Esophagus muscularis mucosa (tissue), 4 donors: ENCODE measurements at regions not wholly inside any gene's neighbourhood (a gene's known extent, or its start where the extent isn't known, plus 50 kb on each side); places are given as distances from the start of the nearest gene placed in this dataset.

Experiments
- DNase-seq: peaks from one replicate; pipeline ENCODE4 v3.0.0-alpha.2; 2017; ENCODE audit errors: extremely low spot score
- H3K27ac ChIP-seq, 4 donors: fragments of 200-600 bp; sonication (generic); replicated peaks in 1 of 4; 1 replicate in 3 of 4; 2 replicates in 1 of 4; pipeline ENCODE4 v1.5.1; 2016 to 2019; ENCODE audit warnings: mild to moderate bottlenecking in 1 of 4
- H3K27me3 ChIP-seq, 4 donors: fragments of 200-600 bp; sonication (generic); one replicate each; pipeline versions ENCODE4 v1.5.1 to v1.6.0; 2016 to 2019
- H3K36me3 ChIP-seq, 4 donors: fragments of 200-600 bp; sonication (generic); one replicate each; pipeline ENCODE4 v1.5.1; 2016 to 2019
- H3K4me1 ChIP-seq, 4 donors: fragments of 200-600 bp; sonication (generic); one replicate each; pipeline ENCODE4 v1.5.1; 2016 to 2019
- H3K4me3 ChIP-seq, 4 donors: fragments of 200-600 bp; sonication (generic); 1 replicate in 2 of 4; 2 replicates in 2 of 4; pipeline ENCODE4 v1.5.1; 2016 to 2019; ENCODE audit warnings: mild to moderate bottlenecking in 4 of 4, moderate library complexity in 1 of 4
- H3K9me3 ChIP-seq, 4 donors: fragments of 200-600 bp; sonication (generic); 1 replicate in 3 of 4; 2 replicates in 1 of 4; pipeline ENCODE4 v1.5.1; 2016 to 2019
- EP300 ChIP-seq: sonication (generic); formaldehyde crosslinking; IDR thresholded peaks from one replicate; pipeline ENCODE4 v1.6.1; 2017; ENCODE audit warnings: antibody characterized with exemption
- POLR2A ChIP-seq: fragments of 450-650 bp; IDR thresholded peaks from one replicate; pipeline ENCODE4 v1.6.1; 2017; ENCODE audit warnings: antibody characterized with exemption, moderate library complexity, mild to moderate bottlenecking, low read depth
- POLR2AphosphoS5 ChIP-seq, 2 donors: sonication (generic); formaldehyde crosslinking; IDR thresholded peaks; one replicate each; pipeline ENCODE4 v1.6.1; 2017; ENCODE audit warnings: antibody characterized with exemption in 2 of 2
- WGBS: methylation state at CpG from one replicate; pipeline ENCODE4 v1.1.5; 2018; 5-methylcytosine and 5-hydroxymethylcytosine counted together
- intact Hi-C: fragments of 100-400 bp; cut with DNase I; formaldehyde crosslinking; loops from one replicate; pipeline ENCODE4 v1.15.1; 2023
- TF ChIP-seq, protein P1 (sequence below), 3 experiments: fragments of 200-600 bp in 2 of 3; fragments of 450-650 bp in 1 of 3; sonication (generic) in 2 of 3; IDR thresholded peaks; one replicate each; pipeline ENCODE4 v1.5.1; 2017 to 2019; ENCODE audit warnings: antibody characterized with exemption in 3 of 3, mild to moderate bottlenecking in 2 of 3, moderate library complexity in 1 of 3

DNA sequence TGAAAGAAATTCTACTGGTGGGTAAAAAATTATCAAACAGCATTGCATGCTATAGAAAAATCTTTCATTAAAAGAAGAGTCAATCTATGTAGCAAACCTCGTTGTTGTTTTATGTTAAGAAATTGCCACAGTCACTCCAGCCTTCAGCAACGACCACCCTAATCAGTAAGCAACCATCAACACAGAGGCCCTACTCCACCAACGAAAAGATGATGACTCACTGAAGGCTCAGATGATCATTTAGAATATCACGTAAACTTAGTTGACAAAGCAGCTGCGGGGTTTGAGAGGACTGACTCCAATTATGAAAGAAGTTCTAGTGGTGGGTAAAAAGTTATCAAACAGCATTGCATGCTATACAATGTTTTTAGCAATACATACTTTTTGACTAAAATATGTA lies 242.6 kb downstream of the DRD1 start:
- no peak for DNase-seq
- 60% methylated on average over 5 of the region's 5 CpGs for WGBS
- intact Hi-C loops: no loop called here
- Histone ChIP-seq H3K9me3 (peaks cover 0 to 9% (median 0%) of the 10 kb centered on the region in 4 donors), H3K4me1 (no peaks in the 10 kb centered on the region), H3K36me3 (no peaks in the 10 kb centered on the region), H3K27ac (no peak overlapping the region), H3K4me3 (no peak overlapping the region), H3K27me3 (peaks cover 0 to 4% (median 0%) of the 10 kb centered on the region in 4 donors)
- TF ChIP-seq EP300 (no peak), POLR2AphosphoS5 (IDR thresholded peaks at IDR 0.05) (no peak), POLR2A (no peak)
- TF ChIP-seq, protein P1, sequence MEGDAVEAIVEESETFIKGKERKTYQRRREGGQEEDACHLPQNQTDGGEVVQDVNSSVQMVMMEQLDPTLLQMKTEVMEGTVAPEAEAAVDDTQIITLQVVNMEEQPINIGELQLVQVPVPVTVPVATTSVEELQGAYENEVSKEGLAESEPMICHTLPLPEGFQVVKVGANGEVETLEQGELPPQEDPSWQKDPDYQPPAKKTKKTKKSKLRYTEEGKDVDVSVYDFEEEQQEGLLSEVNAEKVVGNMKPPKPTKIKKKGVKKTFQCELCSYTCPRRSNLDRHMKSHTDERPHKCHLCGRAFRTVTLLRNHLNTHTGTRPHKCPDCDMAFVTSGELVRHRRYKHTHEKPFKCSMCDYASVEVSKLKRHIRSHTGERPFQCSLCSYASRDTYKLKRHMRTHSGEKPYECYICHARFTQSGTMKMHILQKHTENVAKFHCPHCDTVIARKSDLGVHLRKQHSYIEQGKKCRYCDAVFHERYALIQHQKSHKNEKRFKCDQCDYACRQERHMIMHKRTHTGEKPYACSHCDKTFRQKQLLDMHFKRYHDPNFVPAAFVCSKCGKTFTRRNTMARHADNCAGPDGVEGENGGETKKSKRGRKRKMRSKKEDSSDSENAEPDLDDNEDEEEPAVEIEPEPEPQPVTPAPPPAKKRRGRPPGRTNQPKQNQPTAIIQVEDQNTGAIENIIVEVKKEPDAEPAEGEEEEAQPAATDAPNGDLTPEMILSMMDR (IDR thresholded peaks at IDR 0.05): no peak

GRCh38 chr5:175195698-175196656 lies 248.0 kb downstream of the DRD1 start:
- Histone ChIP-seq H3K9me3 (peaks cover 0 to 6% (median 2%) of the 10 kb centered on the region in 4 donors), H3K4me1 (no peaks in the 10 kb centered on the region), H3K27me3 (no peaks in the 10 kb centered on the region), H3K36me3 (no peaks in the 10 kb centered on the region), H3K27ac (no peak overlapping the region), H3K4me3 (no peak overlapping the region)
- no peak for DNase-seq
- WGBS: 33% methylated on average over 11 of the region's 11 CpGs
- TF ChIP-seq POLR2AphosphoS5 (IDR thresholded peaks at IDR 0.05): no peak
- no peak for TF ChIP-seq POLR2A
- no peak for TF ChIP-seq EP300
- intact Hi-C loops: no loop called here

- 67% methylated on average over 3 of the region's 3 CpGs for WGBS
- no peak overlapping the region for H3K4me3 ChIP-seq
- H3K4me1 ChIP-seq: no peaks in the 10 kb centered on the region
- H3K27ac ChIP-seq: no peak overlapping the region
- H3K27me3 ChIP-seq: no peaks in the 10 kb centered on the region
- intact Hi-C loops: no loop called here
- no peaks in the 10 kb centered on the region for H3K9me3 ChIP-seq
- no peaks in the 10 kb centered on the region for H3K36me3 ChIP-seq
- TF ChIP-seq EP300: no peak
- TF ChIP-seq POLR2AphosphoS5 (IDR thresholded peaks at IDR 0.05): no peak
- TF ChIP-seq, protein P1 (IDR thresholded peaks at IDR 0.05): no peak
- TF ChIP-seq POLR2A: no peak
- DNase-seq: no peak
Observed at GRCh38 chr5:175181331-175181730, 262.7 kb downstream of the DRD1 start.

DNA sequence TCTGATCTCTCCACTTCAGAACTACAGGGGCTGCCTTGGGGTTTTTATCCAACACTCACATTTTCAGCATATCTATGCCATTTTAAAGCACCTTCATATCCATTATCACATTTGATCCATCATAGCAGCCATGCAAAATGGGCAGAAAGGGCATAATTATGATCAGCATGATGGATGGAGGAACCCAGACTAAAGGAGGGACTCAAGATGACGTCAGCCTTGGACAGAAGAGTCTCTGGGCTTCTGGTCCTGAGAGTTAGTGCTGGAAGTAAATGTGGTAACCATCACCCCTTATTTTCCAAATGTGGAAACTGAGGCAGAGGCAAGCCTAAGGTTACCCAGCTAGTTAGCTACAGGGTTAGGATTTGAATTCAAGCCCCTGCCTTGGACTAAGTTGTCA lies 273.1 kb downstream of the DRD1 start:
- H3K36me3 ChIP-seq: no peaks in the 10 kb centered on the region
- intact Hi-C loops: no loop called here
- DNase-seq: peak; percentile 80
- no peak overlapping the region for H3K27ac ChIP-seq
- H3K27me3 ChIP-seq: no peaks in the 10 kb centered on the region
- no peaks in the 10 kb centered on the region for H3K9me3 ChIP-seq
- H3K4me3 ChIP-seq: no peak overlapping the region
- 80% methylated on average over 1 of the region's 1 CpG for WGBS
- no peak for TF ChIP-seq POLR2AphosphoS5 (IDR thresholded peaks at IDR 0.05)
- TF ChIP-seq EP300: no peak
- TF ChIP-seq, protein P1 (IDR thresholded peaks at IDR 0.05): no peak
- no peak for TF ChIP-seq POLR2A
- no peaks in the 10 kb centered on the region for H3K4me1 ChIP-seq

- no peak overlapping the region for H3K4me3 ChIP-seq
- no peaks in the 10 kb centered on the region for H3K4me1 ChIP-seq
- no peak overlapping the region for H3K27ac ChIP-seq
- DNase-seq: peak; percentile 77
- 80% methylated on average over 8 of the region's 8 CpGs for WGBS
- TF ChIP-seq, protein P1 (IDR thresholded peaks at IDR 0.05): no peak
- TF ChIP-seq EP300 (no peak), POLR2AphosphoS5 (IDR thresholded peaks at IDR 0.05) (no peak), POLR2A (no peak)
- H3K9me3 ChIP-seq: no peaks in the 10 kb centered on the region
- intact Hi-C loops: no loop called here
- no peaks in the 10 kb centered on the region for H3K36me3 ChIP-seq
- peaks cover 0 to 4% (median 0%) of the 10 kb centered on the region in 4 donors for H3K27me3 ChIP-seq
Observed at GRCh38 chr5:175168882-175169507, 275.0 kb downstream of the DRD1 start.
